Endothelial cell of umbilical vein (primary cell): ENCODE measurements at regions not wholly inside any gene's neighbourhood (a gene's known extent, or its start where the extent isn't known, plus 50 kb on each side); places are given as distances from the start of the nearest gene placed in this dataset.

Experiments used
- BruUV-seq: library from RNA; stranded (reverse); fragments of 400-500 nt; replicated peaks from 2 replicates; lab custom pipeline; 2021; lab: Mats Ljungman, UMichigan
- CTCF ChIA-PET: fragments of 300-600, 350-600 bp; sonication (Branson Sonifier 250); formaldehyde crosslinking; loops from one replicate; lab custom pipeline; 2021; ENCODE audit warnings: antibody characterized with exemption, inconsistent platforms; lab: Charles Lee
- POLR2A ChIA-PET: fragments of 300-600, 350-600 bp; sonication (Branson Sonifier 250); formaldehyde crosslinking; loops from one replicate; lab custom pipeline; 2021; ENCODE audit warnings: antibody characterized with exemption, inconsistent platforms; lab: Charles Lee
- DNase-seq: peaks from one replicate; pipeline ENCODE4 v3.0.0-alpha.2; 2011; ENCODE audit warnings: low read depth, low spot score
- FAIRE-seq: peaks from 2 replicates; lab custom pipeline; 2011; peaks lifted over from hg19 to GRCh38; lab: Jason Lieb, UNC
- H2AFZ ChIP-seq: 2 replicates; pipeline ENCODE4 v1.6.0; 2012; ENCODE audit warnings: low read depth, low read length, control low read depth, inconsistent platforms
- H3K27ac ChIP-seq: 2 replicates; pipeline ENCODE4 v1.5.1; 2011; ENCODE audit warnings: low read depth, mild to moderate bottlenecking, control low read depth, low read length, moderate library complexity; ENCODE audit not compliant: insufficient read depth
- H3K27me3 ChIP-seq, 2 experiments: 2 replicates each; pipeline versions ENCODE4 v1.6.0 to v1.6.1; 2011; ENCODE audit warnings: low read length in 2 of 2, mixed read lengths in 1 of 2; ENCODE audit not compliant: control insufficient read depth in 2 of 2, insufficient read depth in 2 of 2
- H3K36me3 ChIP-seq, 2 experiments: 2 replicates in 1 of 2; 3 replicates in 1 of 2; pipeline ENCODE4 v1.5.1; 2011; ENCODE audit warnings: low read length in 2 of 2, mild to moderate bottlenecking in 1 of 2, moderate library complexity in 1 of 2; ENCODE audit not compliant: control insufficient read depth in 2 of 2, insufficient read depth in 2 of 2; ENCODE audit errors: extremely low read depth in 1 of 2
- H3K4me1 ChIP-seq: 3 replicates; pipeline ENCODE4 v1.5.1; 2011; ENCODE audit warnings: mild to moderate bottlenecking, low read length; ENCODE audit not compliant: control insufficient read depth, insufficient read depth; ENCODE audit errors: extremely low read depth
- H3K4me2 ChIP-seq: 2 replicates; pipeline ENCODE4 v1.6.1; 2011; ENCODE audit warnings: low read length, control low read depth, mixed read lengths; ENCODE audit not compliant: insufficient read depth
- H3K4me3 ChIP-seq, 3 experiments: fragments of 200-600 bp in 1 of 3; sonication (generic), shearing (Covaris generic) in 1 of 3; replicated peaks in 1 of 3; 2 replicates each; pipeline ENCODE4 v1.5.1; 2011 to 2016; ENCODE audit warnings: control low read depth in 3 of 3, low read length in 3 of 3, mild to moderate bottlenecking in 2 of 3, inconsistent platforms in 1 of 3, low read depth in 1 of 3, moderate library complexity in 1 of 3; ENCODE audit not compliant: insufficient read depth in 1 of 3
- H3K79me2 ChIP-seq: 2 replicates; pipeline ENCODE4 v1.6.0; 2012; ENCODE audit warnings: low read length, inconsistent platforms; ENCODE audit not compliant: control insufficient read depth, insufficient read depth
- H3K9ac ChIP-seq: replicated peaks from 2 replicates; pipeline ENCODE3; 2011; ENCODE audit warnings: low read length, control low read depth; ENCODE audit not compliant: insufficient read depth; ENCODE audit errors: extremely low read depth
- H3K9me1 ChIP-seq: replicated peaks from 3 replicates; pipeline ENCODE4 v1.6.0; 2011; ENCODE audit warnings: mild to moderate bottlenecking, low read length; ENCODE audit not compliant: control insufficient read depth, insufficient read depth; ENCODE audit errors: extremely low read depth
- H3K9me3 ChIP-seq: replicated peaks from 2 replicates; pipeline ENCODE4 v1.5.1; 2012; ENCODE audit warnings: low read length, inconsistent platforms; ENCODE audit not compliant: control insufficient read depth, insufficient read depth
- H4K20me1 ChIP-seq: replicated peaks from 2 replicates; pipeline ENCODE3; 2011; ENCODE audit warnings: mild to moderate bottlenecking, low read length; ENCODE audit not compliant: control insufficient read depth, insufficient read depth; ENCODE audit errors: extremely low read depth
- GATA2 ChIP-seq: IDR thresholded peaks from 2 replicates; pipeline ENCODE4 v1.7.0; 2011; ENCODE audit warnings: low read depth, mild to moderate bottlenecking, moderate library complexity, mixed read lengths, low read length; ENCODE audit not compliant: insufficient read length, insufficient read depth
- JUN ChIP-seq: IDR thresholded peaks from 2 replicates; pipeline ENCODE4 v1.6.1; 2011; ENCODE audit warnings: borderline replicate concordance, low read depth; ENCODE audit not compliant: insufficient read length, insufficient read depth
- POLR2A ChIP-seq: IDR thresholded peaks from 2 replicates; pipeline ENCODE4 v1.6.1; 2012; ENCODE audit warnings: low read depth, mild to moderate bottlenecking, control low read depth, low read length
- POLR2AphosphoS5 ChIP-seq: IDR thresholded peaks from 2 replicates; pipeline ENCODE4 v1.6.1; 2012; ENCODE audit warnings: low read depth, mild to moderate bottlenecking, control low read depth, low read length, moderate library complexity; ENCODE audit not compliant: insufficient read depth
- dilution Hi-C: fragments of 300-500 bp; cut with MboI; formaldehyde crosslinking; loops from one replicate; pipeline ENCODE4 v1.15.0; 2019; ENCODE audit warnings: low sequenced_read_pairs; ENCODE audit not compliant: extremely low pct_ligation_motif_present
- intact Hi-C: fragments of 100-400 bp; cut with micrococcal nuclease; formaldehyde crosslinking; loops from one replicate; pipeline ENCODE4 v1.10.0; 2022

GRCh38 chr11:134864233-134864967, 452.4 kb upstream of the B3GAT1 start:
- DNase-seq, result no peak
- TF ChIP-seq POLR2A, result no peak
- TF ChIP-seq JUN, result no peak
- no peak for TF ChIP-seq POLR2AphosphoS5

GRCh38 chr11:134863294-134863693, 451.3 kb upstream of the B3GAT1 start:
- ChIA-PET POLR2A (no interaction called here), CTCF (no interaction called here)
- intact Hi-C loops, result no loop called here
- FAIRE-seq (no peak), DNase-seq (no peak)
- H3K27me3 ChIP-seq, result no peaks in the 10 kb centered on the region
- dilution Hi-C loops, result no loop called here
- no peaks in the 10 kb centered on the region for H3K79me2 ChIP-seq
- no TSS peak for BruUV-seq
- no peaks in the 10 kb centered on the region for H3K36me3 ChIP-seq
- no peak overlapping the region for H3K4me3 ChIP-seq
- H3K9me3 ChIP-seq, result no peaks in the 10 kb centered on the region
- H4K20me1 ChIP-seq, result no peaks in the 10 kb centered on the region
- H2AFZ ChIP-seq, result no peak overlapping the region
- H3K27ac ChIP-seq, result no peak overlapping the region
- no peaks in the 10 kb centered on the region for H3K9me1 ChIP-seq
- no peak overlapping the region for H3K4me2 ChIP-seq
- H3K4me1 ChIP-seq, result no peaks in the 10 kb centered on the region
- H3K9ac ChIP-seq, result no peak overlapping the region
- no peak for TF ChIP-seq GATA2

More at GRCh38 chr11:134864233-134864967, 452.4 kb upstream of the B3GAT1 start:
- Histone ChIP-seq H3K27ac (no peak overlapping the region), H2AFZ (no peak overlapping the region), H3K4me2 (no peak overlapping the region), H4K20me1 (no peaks in the 10 kb centered on the region), H3K4me1 (no peaks in the 10 kb centered on the region), H3K9me1 (no peaks in the 10 kb centered on the region), H3K9me3 (no peaks in the 10 kb centered on the region), H3K79me2 (no peaks in the 10 kb centered on the region), H3K4me3 (no peak overlapping the region), H3K9ac (no peak overlapping the region), H3K36me3 (no peaks in the 10 kb centered on the region), H3K27me3 (no peaks in the 10 kb centered on the region)
- ChIA-PET CTCF (no interaction called here), POLR2A (no interaction called here)
- BruUV-seq, result no TSS peak
- dilution Hi-C loops, result no loop called here
- intact Hi-C loops, result no loop called here
- no peak for FAIRE-seq
